ENCODE measurements at regions not wholly inside any gene's neighbourhood (a gene's known extent, or its start where the extent isn't known, plus 50 kb on each side); places are given as distances from the start of the nearest gene placed in this dataset.

- in situ Hi-C loops (cut with HindIII; ENCODE audit: low pct_unique_long_range_greater_than_20kb, low sequenced_read_pairs): no loop called here
- Histone ChIP-seq H3K27me3 (ENCODE audit: control insufficient read depth, insufficient read depth, low read length) (no peaks in the 10 kb centered on the region), H3K4me1 (ENCODE audit: control insufficient read depth, insufficient read depth, low read length) (no peaks in the 10 kb centered on the region), H3K4me3 (ENCODE audit: low read depth in 2 of 2, low read length in 2 of 2) (no peak overlapping the region), H3K9me3 (ENCODE audit: control insufficient read depth, insufficient read depth, low read depth, low read length) (no peaks in the 10 kb centered on the region), H3K36me3 (ENCODE audit: control insufficient read depth, insufficient read depth, low read length) (no peaks in the 10 kb centered on the region), H3K27ac (ENCODE audit: low read length) (no peak overlapping the region)
- CTCF ChIA-PET: no interaction called here
- DNase-seq (ENCODE audit: low read depth, low spot score) (no peak), ATAC-seq (no peak)
- POLR2A ChIA-PET: no interaction called here
- BruUV-seq (replicated peaks): no TSS peak
- intact Hi-C loops (cut with micrococcal nuclease; ENCODE audit: unreplicated experiment): no loop called here
- no peak for TF ChIP-seq REST (IDR thresholded peaks at IDR 0.05; ENCODE audit: insufficient read depth in 1 of 2, low read depth in 2 of 2, low read length in 1 of 2)
- no peak for TF ChIP-seq TCF7L2 (IDR thresholded peaks at IDR 0.05; ENCODE audit: low read depth, low read length)
- TF ChIP-seq CTCF (IDR thresholded peaks at IDR 0.05): no peak
- no peak for TF ChIP-seq POLR2AphosphoS5 (IDR thresholded peaks at IDR 0.05; ENCODE audit: low read depth, low read length)
- no peak for TF ChIP-seq SIN3A (IDR thresholded peaks at IDR 0.05; ENCODE audit: borderline replicate concordance, insufficient read depth, low read depth, low read length)
These were observed 1079.9 kb upstream of the C9orf72 start for GRCh38 chr9:28653216-28653615.

- POLR2A ChIA-PET: no interaction called here
- Histone ChIP-seq H3K36me3 (ENCODE audit: control insufficient read depth, insufficient read depth, low read length) (no peaks in the 10 kb centered on the region), H3K4me3 (ENCODE audit: low read depth in 2 of 2, low read length in 2 of 2) (no peak overlapping the region), H3K27me3 (ENCODE audit: control insufficient read depth, insufficient read depth, low read length) (no peaks in the 10 kb centered on the region; the same call in 1 of the 2 replicates), H3K4me1 (ENCODE audit: control insufficient read depth, insufficient read depth, low read length) (no peaks in the 10 kb centered on the region), H3K9me3 (ENCODE audit: control insufficient read depth, insufficient read depth, low read depth, low read length) (no peaks in the 10 kb centered on the region), H3K27ac (ENCODE audit: low read length) (no peak overlapping the region)
- CTCF ChIA-PET: no interaction called here
- TF ChIP-seq SIN3A (IDR thresholded peaks at IDR 0.05; ENCODE audit: borderline replicate concordance, insufficient read depth, low read depth, low read length) (no peak), CTCF (IDR thresholded peaks at IDR 0.05) (no peak)
- in situ Hi-C loops (cut with HindIII; ENCODE audit: low pct_unique_long_range_greater_than_20kb, low sequenced_read_pairs) (no loop called here), intact Hi-C loops (cut with micrococcal nuclease; ENCODE audit: unreplicated experiment) (no loop called here)
- no TSS peak for BruUV-seq (replicated peaks)
- ATAC-seq: no peak
- DNase-seq (ENCODE audit: low read depth, low spot score): no peak
These were observed 1083.4 kb upstream of the C9orf72 start for GRCh38 chr9:28656727-28657126.

GRCh38 chr9:28661853-28662252 lies 1088.6 kb upstream of the C9orf72 start:
- Histone ChIP-seq H3K4me1 (ENCODE audit: control insufficient read depth, insufficient read depth, low read length) (no peaks in the 10 kb centered on the region), H3K27me3 (ENCODE audit: control insufficient read depth, insufficient read depth, low read length) (no peaks in the 10 kb centered on the region; the same call in 1 of the 2 replicates), H3K27ac (ENCODE audit: low read length) (no peak overlapping the region), H3K4me3 (ENCODE audit: low read depth in 2 of 2, low read length in 2 of 2) (no peak overlapping the region), H3K36me3 (ENCODE audit: control insufficient read depth, insufficient read depth, low read length) (no peaks in the 10 kb centered on the region), H3K9me3 (ENCODE audit: control insufficient read depth, insufficient read depth, low read depth, low read length) (no peaks in the 10 kb centered on the region)
- BruUV-seq (replicated peaks): no TSS peak
- in situ Hi-C loops (cut with HindIII; ENCODE audit: low pct_unique_long_range_greater_than_20kb, low sequenced_read_pairs): no loop called here
- ATAC-seq (no peak), DNase-seq (ENCODE audit: low read depth, low spot score) (no peak)
- POLR2A ChIA-PET: no interaction called here
- CTCF ChIA-PET: no interaction called here
- intact Hi-C loops (cut with micrococcal nuclease; ENCODE audit: unreplicated experiment): no loop called here
- TF ChIP-seq POLR2AphosphoS5 (IDR thresholded peaks at IDR 0.05; ENCODE audit: low read depth, low read length) (no peak), REST (IDR thresholded peaks at IDR 0.05; ENCODE audit: insufficient read depth in 1 of 2, low read depth in 2 of 2, low read length in 1 of 2) (no peak), SIN3A (IDR thresholded peaks at IDR 0.05; ENCODE audit: borderline replicate concordance, insufficient read depth, low read depth, low read length) (no peak), CTCF (IDR thresholded peaks at IDR 0.05) (no peak), TCF7L2 (IDR thresholded peaks at IDR 0.05; ENCODE audit: low read depth, low read length) (no peak)
